B cell (primary cell): ENCODE measurements at regions not wholly inside any gene's neighbourhood (a gene's known extent, or its start where the extent isn't known, plus 50 kb on each side); places are given as distances from the start of the nearest gene placed in this dataset.

Experiments
- ATAC-seq: fragments of 200-7000 bp; cut with Tn5 transposase; one replicate; pipeline ENCODE4 v1.10.0; 2021; ENCODE audit warnings: low read depth, mild to moderate bottlenecking, moderate number of reproducible peaks, moderate library complexity
- CTCF ChIA-PET: fragments of 350-600 bp; sonication (Branson Sonifier 250); formaldehyde crosslinking; loops from one replicate; lab custom pipeline; 2021; ENCODE audit warnings: antibody characterized with exemption, inconsistent platforms; lab: Charles Lee
- POLR2A ChIA-PET: fragments of 350-600 bp; sonication (Branson Sonifier 250); formaldehyde crosslinking; loops from one replicate; lab custom pipeline; 2021; ENCODE audit warnings: antibody characterized with exemption; lab: Charles Lee
- DNase-seq: peaks from one replicate; pipeline ENCODE4 v3.0.0; 2013
- H2AFZ ChIP-seq: 2 replicates; pipeline ENCODE4 v1.6.1; 2012; ENCODE audit warnings: mild to moderate bottlenecking, low read depth, low read length; ENCODE audit not compliant: insufficient read depth, poor library complexity, severe bottlenecking
- H3K27ac ChIP-seq, 2 donors: 1 replicate in 1 of 2; 2 replicates in 1 of 2; pipeline ENCODE4 v1.5.1; 2012 to 2013; ENCODE audit warnings: low read length in 2 of 2, mild to moderate bottlenecking in 2 of 2, moderate library complexity in 1 of 2
- H3K27me3 ChIP-seq, 4 experiments: fragments of 200-600 bp in 1 of 4; sonication (generic) in 1 of 4; replicated peaks in 1 of 4; 1 replicate in 2 of 4; 2 replicates in 2 of 4; pipeline versions ENCODE4 v1.6.1 to v1.7.0; 2013 to 2016; ENCODE audit warnings: low read length in 3 of 4, mild to moderate bottlenecking in 2 of 4, mixed read lengths in 1 of 4, moderate library complexity in 1 of 4; ENCODE audit not compliant: insufficient read depth in 4 of 4, control insufficient read depth in 3 of 4; ENCODE audit errors: control extremely low read depth in 1 of 4
- H3K36me3 ChIP-seq, 2 experiments: replicated peaks in 1 of 2; 1 replicate in 1 of 2; 2 replicates in 1 of 2; pipeline versions ENCODE4 v1.6.1 to v1.7.1; 2013; ENCODE audit warnings: low read length in 1 of 2; ENCODE audit not compliant: insufficient read depth in 2 of 2, control insufficient read depth in 1 of 2; ENCODE audit errors: control extremely low read depth in 1 of 2, extremely low read depth in 1 of 2
- H3K4me1 ChIP-seq, 2 donors: fragments of 200-600 bp in 1 of 2; sonication (generic) in 1 of 2; 1 replicate in 1 of 2; 2 replicates in 1 of 2; pipeline versions ENCODE4 v1.5.1 to v1.6.1; 2013 to 2017; ENCODE audit warnings: low read length in 2 of 2; ENCODE audit not compliant: control insufficient read depth in 2 of 2, insufficient read depth in 2 of 2
- H3K4me2 ChIP-seq: replicated peaks from 2 replicates; pipeline ENCODE3; 2012; ENCODE audit warnings: mild to moderate bottlenecking, low read depth, low read length; ENCODE audit not compliant: poor library complexity, severe bottlenecking
- H3K4me3 ChIP-seq, 5 experiments: fragments of 200-600 bp in 1 of 5; sonication (generic) in 1 of 5; 1 replicate in 3 of 5; 2 replicates in 2 of 5; pipeline versions ENCODE4 v1.5.1 to v1.7.0; 2011 to 2016; ENCODE audit warnings: low read length in 4 of 5, mild to moderate bottlenecking in 4 of 5, low read depth in 2 of 5, control low read depth in 1 of 5, moderate library complexity in 1 of 5; ENCODE audit not compliant: insufficient read depth in 1 of 5; ENCODE audit errors: control extremely low read depth in 1 of 5, extremely low read depth in 1 of 5
- H3K79me2 ChIP-seq: fragments of 200-600 bp; sonication (generic); one replicate; pipeline ENCODE4 v1.6.0; 2016; ENCODE audit warnings: low read length; ENCODE audit not compliant: control insufficient read depth, insufficient read depth
- H3K9ac ChIP-seq: fragments of 200-600 bp; sonication (generic); 2 replicates; pipeline ENCODE4 v1.6.1; 2017; ENCODE audit warnings: mild to moderate bottlenecking, low read length, moderate library complexity
- H3K9me3 ChIP-seq, 3 donors: one replicate each; pipeline versions ENCODE4 v1.6.1 to v1.7.1; 2013; ENCODE audit warnings: low read length in 2 of 3; ENCODE audit not compliant: control insufficient read depth in 2 of 3, insufficient read depth in 1 of 3; ENCODE audit errors: control extremely low read depth in 1 of 3
- H4K20me1 ChIP-seq: 2 replicates; pipeline ENCODE4 v1.6.0; 2012; ENCODE audit warnings: mild to moderate bottlenecking, low read length; ENCODE audit not compliant: insufficient read depth, control insufficient read depth, poor library complexity, severe bottlenecking
- H3K27ac Mint-ChIP-seq: one replicate; pipeline ENCODE4 v1.8.0; 2021; ENCODE audit warnings: mixed read lengths
- H3K27me3 Mint-ChIP-seq: one replicate; pipeline ENCODE4 v1.8.0; 2021; ENCODE audit warnings: mixed read lengths
- H3K4me1 Mint-ChIP-seq: one replicate; pipeline ENCODE4 v1.8.0; 2021; ENCODE audit warnings: mixed read lengths
- H3K4me3 Mint-ChIP-seq: one replicate; pipeline ENCODE4 v1.8.0; 2021; ENCODE audit warnings: mixed read lengths
- H3K9me3 Mint-ChIP-seq: one replicate; pipeline ENCODE4 v1.8.0; 2022; ENCODE audit warnings: mixed read lengths; ENCODE audit not compliant: insufficient read depth
- CTCF ChIP-seq: fragments of 200-600 bp; IDR thresholded peaks from one replicate; pipeline ENCODE4 v1.8.0; 2022; ENCODE audit warnings: antibody characterized with exemption, mild to moderate bottlenecking
- EZH2 ChIP-seq: IDR thresholded peaks from 2 replicates; pipeline ENCODE4 v1.6.1; 2012; ENCODE audit warnings: borderline replicate concordance, low read depth, mild to moderate bottlenecking, moderate library complexity, low read length; ENCODE audit not compliant: insufficient read depth, poor library complexity, severe bottlenecking
- WGBS: methylation state at CpG from one replicate; pipeline ENCODE4 v1.1.5; 2013; ENCODE audit warnings: missing lambda C conversion rate; ENCODE audit not compliant: insufficient coverage; 5-methylcytosine and 5-hydroxymethylcytosine counted together
- intact Hi-C: fragments of 100-400 bp; cut with micrococcal nuclease; formaldehyde crosslinking; loops from one replicate; pipeline ENCODE4 v1.10.0; 2022

- Histone ChIP-seq H2AFZ (no peak overlapping the region), H4K20me1 (no peaks in the 10 kb centered on the region), H3K4me2 (no peak overlapping the region), H3K27me3 (peaks cover 0 to 2% (median under 1%) of the 10 kb centered on the region in 4 experiments), H3K36me3 (no peaks in the 10 kb centered on the region), H3K79me2 (no peaks in the 10 kb centered on the region), H3K9me3 (peaks cover 0 to 2% (median 0%) of the 10 kb centered on the region in 3 donors), H3K4me3 (no peak overlapping the region), H3K9ac (no peak overlapping the region), H3K27ac (no peak overlapping the region), H3K4me1 (no peaks in the 10 kb centered on the region)
- Mint-ChIP-seq H3K4me3 (no peak overlapping the region), H3K9me3 (peaks cover 2% of the 10 kb centered on the region), H3K27ac (no peak overlapping the region), H3K27me3 (peaks cover 20% of the 10 kb centered on the region), H3K4me1 (no peaks in the 10 kb centered on the region)
- DNase-seq (no peak), ATAC-seq (no peak)
- CTCF ChIA-PET: no interaction called here
- WGBS: 77% methylated on average over 2 of the region's 7 CpGs
- POLR2A ChIA-PET: no interaction called here
- no peak for TF ChIP-seq CTCF
- TF ChIP-seq EZH2: no peak
- intact Hi-C loops: no loop called here
Observed at GRCh38 chr13:31060655-31061054, 101.0 kb downstream of the HSPH1 start.

GRCh38 chr13:31060220-31060619 is 101.5 kb downstream of the HSPH1 start:
- no peak overlapping the region for H3K27ac ChIP-seq
- H3K27me3 Mint-ChIP-seq: peaks cover 20% of the 10 kb centered on the region
- peaks cover 2% of the 10 kb centered on the region for H3K9me3 Mint-ChIP-seq
- no peaks in the 10 kb centered on the region for H3K79me2 ChIP-seq
- WGBS: no CpG with 5 or more reads among the region's 3 CpGs
- no peak overlapping the region for H3K4me3 Mint-ChIP-seq
- peaks cover 0 to 3% (median 0%) of the 10 kb centered on the region in 3 donors for H3K9me3 ChIP-seq
- ATAC-seq (no peak), DNase-seq (no peak)
- H3K9ac ChIP-seq: no peak overlapping the region
- no peak overlapping the region for H3K27ac Mint-ChIP-seq
- POLR2A ChIA-PET: no interaction called here
- H3K4me1 ChIP-seq: no peaks in the 10 kb centered on the region
- intact Hi-C loops: no loop called here
- H3K4me3 ChIP-seq: no peak overlapping the region
- H3K4me2 ChIP-seq: no peak overlapping the region
- H3K4me1 Mint-ChIP-seq: no peaks in the 10 kb centered on the region
- CTCF ChIA-PET: no interaction called here
- TF ChIP-seq CTCF (no peak), EZH2 (no peak)
- H3K27me3 ChIP-seq: peaks cover 0 to 2% (median 0%) of the 10 kb centered on the region in 4 experiments
- no peaks in the 10 kb centered on the region for H4K20me1 ChIP-seq
- no peak overlapping the region for H2AFZ ChIP-seq
- H3K36me3 ChIP-seq: no peaks in the 10 kb centered on the region
